ENCODE measurements at regions not wholly inside any gene's neighbourhood (a gene's known extent, or its start where the extent isn't known, plus 50 kb on each side); places are given as distances from the start of the nearest gene placed in this dataset.

- no peak overlapping the region for H3K4me3 ChIP-seq (ENCODE audit: low read depth, low read length)
- H3K9me3 ChIP-seq (ENCODE audit: control insufficient read depth, insufficient read depth, low read depth, low read length) = no peaks in the 10 kb centered on the region
- no peak overlapping the region for H3K27ac ChIP-seq (ENCODE audit: extremely low read depth, low read depth, low read length)
- no peaks in the 10 kb centered on the region for H3K4me1 ChIP-seq (ENCODE audit: control insufficient read depth, insufficient read depth, low read length)
- no peaks in the 10 kb centered on the region for H3K36me3 ChIP-seq (ENCODE audit: control insufficient read depth in 2 of 2, insufficient read depth in 1 of 2, low read length in 2 of 2)
- TF ChIP-seq ZNF501 (tag by site-specific recombination; IDR thresholded peaks at IDR 0.05) (no peak), GLI4 (tag by site-specific recombination; IDR thresholded peaks at IDR 0.05) (no peak), ZNF37A (tag by site-specific recombination; IDR thresholded peaks at IDR 0.05) (no peak), SALL2 (tag by site-specific recombination; IDR thresholded peaks at IDR 0.05; ENCODE audit: borderline replicate concordance) (no peak), ZNF596 (tag by site-specific recombination; IDR thresholded peaks at IDR 0.05) (no peak), ZNF2 (tag by site-specific recombination; IDR thresholded peaks at IDR 0.05) (no peak), ATF2 (tag by site-specific recombination; IDR thresholded peaks at IDR 0.05; ENCODE audit: low read depth) (no peak), OSR2 (tag by site-specific recombination; IDR thresholded peaks at IDR 0.05) (no peak), BCL6B (tag by site-specific recombination; IDR thresholded peaks at IDR 0.05) (no peak), ZNF394 (tag by site-specific recombination; IDR thresholded peaks at IDR 0.05; ENCODE audit: borderline replicate concordance) (no peak), HOXD13 (CRISPR knock-in tag; IDR thresholded peaks at IDR 0.05; ENCODE audit: borderline replicate concordance) (no peak), ZBTB44 (tag by site-specific recombination; IDR thresholded peaks at IDR 0.05) (no peak), ZNF48 (tag by site-specific recombination; IDR thresholded peaks at IDR 0.05) (no peak), ZNF391 (tag by site-specific recombination; IDR thresholded peaks at IDR 0.05; ENCODE audit: borderline replicate concordance, low read depth) (no peak), ZBTB8A (tag by site-specific recombination; IDR thresholded peaks at IDR 0.05) (no peak), ZBTB49 (tag by site-specific recombination; IDR thresholded peaks at IDR 0.05; ENCODE audit: low read depth) (no peak), ZFP41 (tag by site-specific recombination; IDR thresholded peaks at IDR 0.05; ENCODE audit: borderline replicate concordance) (no peak), RBAK (tag by site-specific recombination; IDR thresholded peaks at IDR 0.05) (no peak)
- CTCF ChIA-PET = no interaction called here
- POLR2A ChIA-PET = no interaction called here
Observed at GRCh38 chr14:97921296-97921695, 1124.1 kb downstream of the VRK1 start.

- H3K9me3 ChIP-seq (ENCODE audit: control insufficient read depth, insufficient read depth, low read depth, low read length) = no peaks in the 10 kb centered on the region
- POLR2A ChIA-PET = no interaction called here
Observed at GRCh38 chr14:97924922-97925613, 1127.9 kb downstream of the VRK1 start.

More at GRCh38 chr14:97924922-97925613, 1127.9 kb downstream of the VRK1 start:
- TF ChIP-seq ZFP37 (tag by site-specific recombination; IDR thresholded peaks at IDR 0.05) = no peak
- no peak for TF ChIP-seq ZNF776 (tag by site-specific recombination; IDR thresholded peaks at IDR 0.05; ENCODE audit: borderline replicate concordance)
- TF ChIP-seq ZNF335 (tag by site-specific recombination; conservative IDR thresholded peaks at IDR 0.05) = no peak
- TF ChIP-seq ZNF174 (tag by site-specific recombination; IDR thresholded peaks at IDR 0.05) = no peak
- Histone ChIP-seq H3K27ac (ENCODE audit: extremely low read depth, low read depth, low read length) (no peak overlapping the region), H3K4me3 (ENCODE audit: low read depth, low read length) (no peak overlapping the region), H3K36me3 (ENCODE audit: control insufficient read depth in 2 of 2, insufficient read depth in 1 of 2, low read length in 2 of 2) (no peaks in the 10 kb centered on the region), H3K4me1 (ENCODE audit: control insufficient read depth, insufficient read depth, low read length) (no peaks in the 10 kb centered on the region)
- CTCF ChIA-PET = no interaction called here
